ENCODE measurements at regions not wholly inside any gene's neighbourhood (a gene's known extent, or its start where the extent isn't known, plus 50 kb on each side); places are given as distances from the start of the nearest gene placed in this dataset.
A peak's percentile ranks its signal among the peaks of the same experiment; 100 is the strongest.

- Histone ChIP-seq H3K4me3 (no peak overlapping the region), H3K27me3 (0 out of 2 replicates have a peak, but pooled peaks cover 2% of the 10 kb centered on the region)
- no peak for DNase-seq
Observed at GRCh38 chr13:108360139-108360538, 90.6 kb downstream of the TNFSF13B start.

GRCh38 chr13:108361769-108362168 lies 92.3 kb downstream of the TNFSF13B start:
- Histone ChIP-seq H3K4me3 (no peak overlapping the region), H3K27me3 (0 out of 2 replicates have a peak, but pooled peaks cover 2% of the 10 kb centered on the region), H3K9me3 (no peaks in the 10 kb centered on the region), H3K36me3 (no peaks in the 10 kb centered on the region)
- DNase-seq, result no peak

More at GRCh38 chr13:108360139-108360538, 90.6 kb downstream of the TNFSF13B start:
- H3K9me3 ChIP-seq, result no peaks in the 10 kb centered on the region
- H3K36me3 ChIP-seq, result no peaks in the 10 kb centered on the region

GRCh38 chr13:108363666-108364065 lies 94.1 kb downstream of the TNFSF13B start:
- H3K4me3 ChIP-seq, result no peak overlapping the region
- H3K36me3 ChIP-seq, result no peaks in the 10 kb centered on the region
- no peaks in the 10 kb centered on the region for H3K9me3 ChIP-seq
- DNase-seq, result peak; percentile 68
- 0 out of 2 replicates have a peak, but pooled peaks cover 2% of the 10 kb centered on the region for H3K27me3 ChIP-seq

- Histone ChIP-seq H3K27me3 (0 out of 2 replicates have a peak, but pooled peaks cover 2% of the 10 kb centered on the region), H3K4me3 (no peak overlapping the region), H3K36me3 (no peaks in the 10 kb centered on the region), H3K9me3 (no peaks in the 10 kb centered on the region)
- DNase-seq, result no peak
Observed at GRCh38 chr13:108365255-108365654, 95.7 kb downstream of the TNFSF13B start.

GRCh38 chr13:108368250-108368905 lies 98.9 kb downstream of the TNFSF13B start:
- DNase-seq, result no peak
- no peak overlapping the region for H3K4me3 ChIP-seq
- H3K36me3 ChIP-seq, result no peaks in the 10 kb centered on the region
- 0 out of 2 replicates have a peak, but pooled peaks cover 4% of the 10 kb centered on the region for H3K9me3 ChIP-seq
- H3K27me3 ChIP-seq, result 0 out of 2 replicates have a peak, but pooled peaks cover 2% of the 10 kb centered on the region

- no peak for DNase-seq
- H3K36me3 ChIP-seq, result no peaks in the 10 kb centered on the region
- 0 out of 2 replicates have a peak, but pooled peaks cover 4% of the 10 kb centered on the region for H3K9me3 ChIP-seq
- no peak overlapping the region for H3K4me3 ChIP-seq
- 0 out of 2 replicates have a peak, but pooled peaks cover under 1% of the 10 kb centered on the region for H3K27me3 ChIP-seq
Observed at GRCh38 chr13:108369412-108369811, 99.9 kb downstream of the TNFSF13B start.

- DNase-seq, result no peak
- Histone ChIP-seq H3K9me3 (0 out of 2 replicates have a peak, but pooled peaks cover 4% of the 10 kb centered on the region), H3K4me3 (no peak overlapping the region), H3K36me3 (no peaks in the 10 kb centered on the region), H3K27me3 (no peaks in the 10 kb centered on the region)
Observed at GRCh38 chr13:108375034-108375433, 105.5 kb downstream of the TNFSF13B start.

GRCh38 chr13:108375772-108376171 lies 106.3 kb downstream of the TNFSF13B start:
- DNase-seq, result no peak
- Histone ChIP-seq H3K27me3 (no peaks in the 10 kb centered on the region), H3K9me3 (0 out of 2 replicates have a peak, but pooled peaks cover 4% of the 10 kb centered on the region), H3K4me3 (no peak overlapping the region), H3K36me3 (no peaks in the 10 kb centered on the region)

- H3K36me3 ChIP-seq, result no peaks in the 10 kb centered on the region
- no peak for DNase-seq
- no peaks in the 10 kb centered on the region for H3K27me3 ChIP-seq
- H3K9me3 ChIP-seq, result 0 out of 2 replicates have a peak, but pooled peaks cover 2% of the 10 kb centered on the region
- no peak overlapping the region for H3K4me3 ChIP-seq
Observed at GRCh38 chr13:108376308-108376707, 106.8 kb downstream of the TNFSF13B start.

- Histone ChIP-seq H3K27me3 (no peaks in the 10 kb centered on the region), H3K4me3 (no peak overlapping the region), H3K36me3 (no peaks in the 10 kb centered on the region), H3K9me3 (no peaks in the 10 kb centered on the region)
- peak; percentile 52 for DNase-seq
Observed at GRCh38 chr13:108377646-108378206, 108.2 kb downstream of the TNFSF13B start.

GRCh38 chr13:108383667-108384066 lies 114.1 kb downstream of the TNFSF13B start:
- no peaks in the 10 kb centered on the region for H3K27me3 ChIP-seq
- H3K9me3 ChIP-seq, result no peaks in the 10 kb centered on the region
- H3K4me3 ChIP-seq, result no peak overlapping the region
- DNase-seq, result no peak
- no peaks in the 10 kb centered on the region for H3K36me3 ChIP-seq

- Histone ChIP-seq H3K4me3 (no peak overlapping the region), H3K27me3 (no peaks in the 10 kb centered on the region), H3K9me3 (no peaks in the 10 kb centered on the region), H3K36me3 (no peaks in the 10 kb centered on the region)
- DNase-seq, result no peak
Observed at GRCh38 chr13:108387156-108387555, 117.6 kb downstream of the TNFSF13B start.

GRCh38 chr13:108402850-108403249 lies 133.3 kb downstream of the TNFSF13B start:
- Histone ChIP-seq H3K36me3 (no peaks in the 10 kb centered on the region), H3K4me3 (no peak overlapping the region), H3K9me3 (no peaks in the 10 kb centered on the region), H3K27me3 (no peaks in the 10 kb centered on the region)
- DNase-seq, result no peak

- DNase-seq, result no peak
- no peaks in the 10 kb centered on the region; the same call in 1 of the 2 replicates for H3K27me3 ChIP-seq
- H3K4me3 ChIP-seq, result no peak overlapping the region
- H3K9me3 ChIP-seq, result no peaks in the 10 kb centered on the region
- H3K36me3 ChIP-seq, result no peaks in the 10 kb centered on the region
Observed at GRCh38 chr13:108407495-108407894, 138.0 kb downstream of the TNFSF13B start.

- Histone ChIP-seq H3K27me3 (no peaks in the 10 kb centered on the region; the same call in 1 of the 2 replicates), H3K9me3 (no peaks in the 10 kb centered on the region), H3K4me3 (no peak overlapping the region), H3K36me3 (no peaks in the 10 kb centered on the region)
- DNase-seq, result no peak
Observed at GRCh38 chr13:108408672-108409071, 139.2 kb downstream of the TNFSF13B start.

GRCh38 chr13:108409730-108410129 lies 140.2 kb downstream of the TNFSF13B start:
- no peaks in the 10 kb centered on the region; the same call in 1 of the 2 replicates for H3K27me3 ChIP-seq
- DNase-seq, result no peak
- no peak overlapping the region for H3K4me3 ChIP-seq
- no peaks in the 10 kb centered on the region for H3K9me3 ChIP-seq
- H3K36me3 ChIP-seq, result no peaks in the 10 kb centered on the region

- DNase-seq, result no peak
- H3K4me3 ChIP-seq, result no peak overlapping the region
- H3K27me3 ChIP-seq, result no peaks in the 10 kb centered on the region
- H3K9me3 ChIP-seq, result no peaks in the 10 kb centered on the region
- H3K36me3 ChIP-seq, result no peaks in the 10 kb centered on the region
Observed at GRCh38 chr13:108419768-108420167, 150.2 kb downstream of the TNFSF13B start.

- Histone ChIP-seq H3K4me3 (no peak overlapping the region), H3K27me3 (no peaks in the 10 kb centered on the region), H3K36me3 (no peaks in the 10 kb centered on the region), H3K9me3 (no peaks in the 10 kb centered on the region)
- DNase-seq, result no peak
Observed at GRCh38 chr13:108425056-108425455, 155.5 kb downstream of the TNFSF13B start.

Data from MG63 (cell line).